BE2C (cell line): ENCODE measurements at regions not wholly inside any gene's neighbourhood (a gene's known extent, or its start where the extent isn't known, plus 50 kb on each side); places are given as distances from the start of the nearest gene placed in this dataset.
"Not testable (repeated sequence)": the region's sequence is repeated elsewhere in the genome, so short reads cannot be mapped to it uniquely, and the experiment has no call there.

Source experiments
- DNase-seq: peaks from one replicate; pipeline ENCODE4 v3.0.0-alpha.2; 2020
- H3K27me3 ChIP-seq: fragments of 250-450 bp; sonication (Bioruptor Pico); 2 replicates; pipeline ENCODE4 v1.5.1; 2020; ENCODE audit warnings: mild to moderate bottlenecking
- H3K36me3 ChIP-seq: fragments of 250-450 bp; sonication (Bioruptor Pico); 2 replicates; pipeline ENCODE4 v1.5.1; 2020; ENCODE audit warnings: mild to moderate bottlenecking
- H3K4me1 ChIP-seq: fragments of 250-450 bp; sonication (Bioruptor Pico); 2 replicates; pipeline ENCODE4 v1.5.1; 2020
- H3K4me3 ChIP-seq: 2 replicates; pipeline ENCODE4 v1.5.1; 2011; ENCODE audit warnings: low read depth, low read length
- H3K9me3 ChIP-seq: fragments of 250-450 bp; sonication (Bioruptor Pico); 2 replicates; pipeline ENCODE4 v1.5.1; 2020
- TF ChIP-seq, protein P1 (sequence below): IDR thresholded peaks from 2 replicates; pipeline ENCODE4 v1.5.1; 2012; ENCODE audit warnings: mild to moderate bottlenecking, low read depth, low read length

DNA sequence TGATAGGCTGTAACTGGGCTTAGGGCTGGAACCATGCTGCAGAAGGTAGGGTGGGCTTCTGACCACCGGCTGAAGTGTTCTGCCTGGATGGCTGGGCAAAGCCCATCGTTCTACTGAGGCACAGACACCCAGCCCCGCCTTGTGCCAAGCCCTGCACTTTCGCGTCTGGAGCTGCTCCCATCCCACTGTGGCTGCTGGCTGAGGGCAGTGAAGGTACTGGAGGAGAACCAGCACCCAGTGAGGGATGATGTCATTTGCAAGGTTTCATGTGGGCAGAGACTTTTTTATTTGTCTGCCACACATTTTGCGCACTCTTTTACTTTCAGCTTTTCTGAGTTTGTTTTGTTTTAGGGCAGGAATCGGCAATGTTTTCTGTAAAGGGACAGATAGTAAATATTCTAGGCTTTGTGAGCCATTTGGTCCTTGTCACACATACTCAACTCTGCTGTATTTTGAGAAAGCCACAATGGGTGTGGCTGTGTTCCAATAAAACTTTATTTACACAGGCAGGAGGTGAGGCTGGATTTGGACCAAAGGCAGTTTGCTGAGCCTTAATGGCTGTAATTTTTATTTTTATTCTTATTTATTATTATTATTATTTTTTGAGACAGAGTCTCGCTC is 85.6 kb downstream of the ASB1 start:
- TF ChIP-seq, protein P1, sequence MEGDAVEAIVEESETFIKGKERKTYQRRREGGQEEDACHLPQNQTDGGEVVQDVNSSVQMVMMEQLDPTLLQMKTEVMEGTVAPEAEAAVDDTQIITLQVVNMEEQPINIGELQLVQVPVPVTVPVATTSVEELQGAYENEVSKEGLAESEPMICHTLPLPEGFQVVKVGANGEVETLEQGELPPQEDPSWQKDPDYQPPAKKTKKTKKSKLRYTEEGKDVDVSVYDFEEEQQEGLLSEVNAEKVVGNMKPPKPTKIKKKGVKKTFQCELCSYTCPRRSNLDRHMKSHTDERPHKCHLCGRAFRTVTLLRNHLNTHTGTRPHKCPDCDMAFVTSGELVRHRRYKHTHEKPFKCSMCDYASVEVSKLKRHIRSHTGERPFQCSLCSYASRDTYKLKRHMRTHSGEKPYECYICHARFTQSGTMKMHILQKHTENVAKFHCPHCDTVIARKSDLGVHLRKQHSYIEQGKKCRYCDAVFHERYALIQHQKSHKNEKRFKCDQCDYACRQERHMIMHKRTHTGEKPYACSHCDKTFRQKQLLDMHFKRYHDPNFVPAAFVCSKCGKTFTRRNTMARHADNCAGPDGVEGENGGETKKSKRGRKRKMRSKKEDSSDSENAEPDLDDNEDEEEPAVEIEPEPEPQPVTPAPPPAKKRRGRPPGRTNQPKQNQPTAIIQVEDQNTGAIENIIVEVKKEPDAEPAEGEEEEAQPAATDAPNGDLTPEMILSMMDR: no peak
- Histone ChIP-seq H3K27me3 (peaks cover 14% of the 10 kb centered on the region), H3K36me3 (no peaks in the 10 kb centered on the region), H3K9me3 (no peaks in the 10 kb centered on the region), H3K4me1 (no peaks in the 10 kb centered on the region), H3K4me3 (no peak overlapping the region)
- no peak for DNase-seq

DNA sequence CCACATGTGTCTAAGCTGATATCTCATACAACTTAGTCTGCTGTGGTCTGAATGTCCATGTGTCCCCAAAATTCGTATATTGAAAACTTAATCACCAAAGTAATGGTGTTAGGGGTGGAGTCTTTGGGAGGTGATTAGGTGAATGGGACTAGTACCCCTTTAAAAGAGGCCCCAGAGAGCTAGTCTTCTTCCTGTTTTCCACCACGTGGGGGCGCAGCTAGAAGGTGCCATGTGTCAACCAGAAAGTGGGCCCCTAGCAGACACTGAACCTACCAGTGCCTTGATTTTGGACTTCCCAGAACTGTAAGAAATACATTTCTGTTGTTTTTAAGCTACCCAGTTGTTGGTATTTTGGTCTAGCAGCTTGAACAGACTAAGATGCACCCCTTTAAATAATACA is 86.6 kb downstream of the ASB1 start:
- TF ChIP-seq, protein P1: peak; percentile 66
- H3K4me3 ChIP-seq: no peak overlapping the region
- no peaks in the 10 kb centered on the region for H3K36me3 ChIP-seq
- H3K4me1 ChIP-seq: no peaks in the 10 kb centered on the region
- no peaks in the 10 kb centered on the region for H3K9me3 ChIP-seq
- H3K27me3 ChIP-seq: peaks cover 14% of the 10 kb centered on the region
- peak; percentile 44 for DNase-seq

DNA sequence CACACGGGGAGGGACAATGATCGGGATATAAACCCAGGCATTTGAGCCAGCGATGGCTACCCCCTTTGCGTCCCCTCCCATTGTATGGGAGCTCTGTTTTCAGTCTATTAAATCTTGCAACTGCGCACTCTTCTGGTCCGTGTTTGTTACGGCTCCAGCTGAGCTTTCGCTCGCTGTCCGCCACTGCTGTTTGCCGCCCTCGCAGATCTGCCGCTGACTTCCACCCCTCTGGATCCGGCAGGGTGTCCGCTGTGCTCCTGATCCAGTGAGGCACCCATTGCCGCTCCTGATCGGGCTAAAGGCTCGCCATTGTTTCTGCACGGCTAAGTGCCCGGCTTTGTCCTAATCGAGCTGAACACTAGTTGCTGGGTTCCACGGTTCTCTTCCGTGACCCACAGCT is 87.3 kb downstream of the ASB1 start:
- peaks cover 11% of the 10 kb centered on the region for H3K27me3 ChIP-seq
- H3K4me1 ChIP-seq, H3K36me3 ChIP-seq, DNase-seq, H3K9me3 ChIP-seq, H3K4me3 ChIP-seq: not testable (repeated sequence)

DNA sequence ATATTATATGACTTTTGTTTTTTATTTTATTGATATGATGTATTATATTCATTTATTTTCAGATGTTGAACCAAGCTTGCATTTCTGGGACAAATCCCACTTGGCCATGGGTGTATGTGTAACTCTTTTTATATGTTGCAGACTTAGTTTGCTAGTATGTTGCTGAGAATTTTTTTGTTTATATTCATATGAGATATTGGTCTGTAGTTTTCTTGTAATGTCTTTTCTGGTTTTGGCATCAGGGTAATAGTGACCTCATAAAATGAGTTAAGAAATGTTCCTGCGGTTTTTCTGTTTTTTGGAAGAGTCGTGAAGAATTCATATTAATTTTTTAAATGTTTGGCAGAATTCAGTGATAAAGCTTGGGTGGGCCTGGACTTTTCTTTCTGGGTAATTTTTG is 88.7 kb downstream of the ASB1 start:
- H3K27me3 ChIP-seq: peaks cover 3% of the 10 kb centered on the region; the same call in 1 of the 2 replicates
- TF ChIP-seq, protein P1: no peak

DNA sequence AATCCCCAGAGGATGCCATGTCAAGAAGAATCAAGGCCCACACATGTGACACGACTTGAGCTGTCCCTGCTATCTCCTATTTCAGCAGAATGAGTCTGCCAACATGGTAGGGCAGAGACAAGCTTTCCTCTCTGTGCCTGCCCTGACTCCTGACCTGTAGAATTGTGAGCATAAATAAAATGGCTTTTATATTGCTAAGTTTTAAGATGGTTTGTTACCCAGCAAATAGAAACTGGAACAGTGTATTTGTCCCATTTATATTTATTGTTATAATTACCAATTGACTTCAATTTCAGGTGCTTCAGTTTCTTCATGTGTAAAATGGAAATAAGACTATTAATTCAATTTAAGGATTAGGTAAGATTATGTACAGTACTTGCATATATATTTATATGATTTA is 90.5 kb downstream of the ASB1 start:
- TF ChIP-seq, protein P1: no peak
- Histone ChIP-seq H3K4me1 (no peaks in the 10 kb centered on the region), H3K27me3 (no peaks in the 10 kb centered on the region), H3K9me3 (no peaks in the 10 kb centered on the region), H3K4me3 (no peak overlapping the region), H3K36me3 (no peaks in the 10 kb centered on the region)
- DNase-seq: no peak

More for the DNA sequence above, 88.7 kb downstream of the ASB1 start:
- no peaks in the 10 kb centered on the region for H3K36me3 ChIP-seq
- no peaks in the 10 kb centered on the region for H3K4me1 ChIP-seq
- DNase-seq: no peak
- no peaks in the 10 kb centered on the region for H3K9me3 ChIP-seq
- no peak overlapping the region for H3K4me3 ChIP-seq

DNA sequence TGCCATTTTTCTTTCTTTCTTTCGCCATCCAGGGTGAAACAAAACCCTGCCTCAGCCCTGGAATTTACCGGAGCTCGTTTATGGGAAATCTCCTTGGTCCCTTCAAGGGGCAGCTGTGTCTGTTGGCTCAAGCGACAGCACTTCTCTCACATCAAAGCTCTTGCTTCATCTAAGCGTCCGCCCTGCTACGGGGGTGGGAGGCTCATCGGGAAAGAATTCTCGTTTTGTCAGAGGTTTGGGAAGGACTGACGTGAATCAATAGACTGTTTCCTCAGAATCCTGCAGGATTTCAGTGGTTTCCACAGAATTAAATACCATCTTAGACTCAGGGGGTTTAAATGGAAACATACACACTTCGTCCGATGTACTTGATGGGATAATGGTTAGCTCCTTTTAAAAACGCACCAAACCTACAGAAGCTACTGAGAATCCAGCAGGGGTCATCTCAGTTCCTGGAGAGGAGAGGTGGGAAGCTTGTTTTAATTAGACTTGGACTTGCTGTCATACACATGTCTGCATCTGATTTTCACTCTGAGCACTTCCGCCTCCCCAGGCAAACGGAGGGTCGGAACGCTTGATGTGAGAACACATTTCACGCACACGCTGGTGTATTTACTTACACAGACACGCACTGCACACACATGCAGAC is 91.6 kb downstream of the ASB1 start:
- H3K36me3 ChIP-seq: no peaks in the 10 kb centered on the region
- H3K27me3 ChIP-seq: no peaks in the 10 kb centered on the region; the same call in 1 of the 2 replicates
- no peak overlapping the region for H3K4me3 ChIP-seq
- no peaks in the 10 kb centered on the region for H3K9me3 ChIP-seq
- TF ChIP-seq, protein P1: no peak
- no peaks in the 10 kb centered on the region for H3K4me1 ChIP-seq
- no peak for DNase-seq
